HUES64 (cell line): ENCODE measurements at regions not wholly inside any gene's neighbourhood (a gene's known extent, or its start where the extent isn't known, plus 50 kb on each side); places are given as distances from the start of the nearest gene placed in this dataset.
"Not testable (repeated sequence)": the region's sequence is repeated elsewhere in the genome, so short reads cannot be mapped to it uniquely, and the experiment has no call there.

Experiments
- H3K27ac ChIP-seq: 2 replicates; pipeline ENCODE4 v1.7.0; 2013; ENCODE audit warnings: low read depth, low read length, inconsistent platforms
- H3K27me3 ChIP-seq: 2 replicates; pipeline ENCODE4 v1.6.1; 2013; ENCODE audit warnings: mild to moderate bottlenecking, low read length; ENCODE audit not compliant: insufficient read depth
- H3K36me3 ChIP-seq: 2 replicates; pipeline ENCODE4 v1.6.1; 2013; ENCODE audit warnings: mild to moderate bottlenecking, low read length; ENCODE audit not compliant: insufficient read depth
- H3K4me1 ChIP-seq: 2 replicates; pipeline ENCODE4 v1.6.1; 2013; ENCODE audit warnings: mild to moderate bottlenecking, low read length, moderate library complexity; ENCODE audit not compliant: insufficient read depth
- H3K4me3 ChIP-seq: 2 replicates; pipeline ENCODE4 v1.5.1; 2013; ENCODE audit warnings: mild to moderate bottlenecking, low read length, moderate library complexity
- H3K9ac ChIP-seq: 2 replicates; pipeline ENCODE4 v1.6.1; 2013; ENCODE audit warnings: mild to moderate bottlenecking, low read depth, low read length
- H3K9me3 ChIP-seq: 2 replicates; pipeline ENCODE4 v1.6.1; 2013; ENCODE audit warnings: low read depth, low read length; ENCODE audit not compliant: insufficient read depth
- WGBS: fragments of 150-250, 120-280 bp; methylation state at CpG from one replicate; pipeline ENCODE4 v1.1.7; 2013; ENCODE audit warnings: missing lambda C conversion rate; 5-methylcytosine and 5-hydroxymethylcytosine counted together

DNA sequence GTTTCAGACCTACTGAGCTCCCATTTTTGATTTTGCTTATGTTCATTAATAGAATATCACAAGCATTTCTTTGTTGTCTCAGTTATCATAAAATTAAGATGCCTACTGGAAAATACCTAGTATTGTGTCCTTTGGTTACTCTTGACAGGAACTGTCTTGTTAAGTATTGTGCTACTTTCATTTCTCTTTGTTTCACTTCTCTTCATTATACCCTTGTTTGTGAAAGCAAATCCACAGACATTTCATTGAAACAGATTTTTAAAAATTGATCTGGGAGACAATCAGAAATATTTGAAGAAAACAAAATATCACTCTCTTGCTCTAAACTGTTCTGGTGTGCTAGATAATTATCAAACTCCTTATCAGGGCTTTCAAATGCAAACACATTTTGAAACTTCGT, 290.5 kb upstream of the EYS start:
- Histone ChIP-seq H3K9ac (no peak overlapping the region), H3K27me3 (no peaks in the 10 kb centered on the region), H3K9me3 (no peaks in the 10 kb centered on the region; the same call in 1 of the 2 replicates), H3K4me1 (no peaks in the 10 kb centered on the region), H3K36me3 (no peaks in the 10 kb centered on the region), H3K27ac (no peak overlapping the region), H3K4me3 (no peak overlapping the region)
- WGBS: no CpG with 5 or more reads among the region's 1 CpG

DNA sequence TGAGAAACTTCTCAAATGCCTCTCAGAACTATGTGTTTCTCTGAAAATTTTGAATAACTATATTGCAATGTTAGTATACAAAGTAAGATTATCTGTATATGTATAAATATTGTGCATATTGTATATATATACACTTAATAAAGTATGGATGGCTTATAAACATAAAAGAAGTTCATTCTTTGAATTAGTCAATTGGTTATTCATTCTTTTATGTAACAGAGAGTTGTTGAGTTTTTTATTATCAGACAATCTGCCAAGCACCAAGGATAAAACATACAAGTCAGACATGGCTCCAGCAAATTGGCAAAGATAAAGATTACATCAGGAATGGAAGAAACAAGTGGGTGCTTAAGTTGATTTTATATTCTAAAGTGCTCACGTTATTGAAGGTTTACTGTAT, 289.1 kb upstream of the EYS start:
- Histone ChIP-seq H3K9ac (no peak overlapping the region), H3K27ac (no peak overlapping the region), H3K4me3 (no peak overlapping the region), H3K9me3 (no peaks in the 10 kb centered on the region; the same call in 1 of the 2 replicates), H3K4me1 (no peaks in the 10 kb centered on the region), H3K27me3 (no peaks in the 10 kb centered on the region), H3K36me3 (no peaks in the 10 kb centered on the region)
- WGBS: 100% methylated on average over 1 of the region's 1 CpG

DNA sequence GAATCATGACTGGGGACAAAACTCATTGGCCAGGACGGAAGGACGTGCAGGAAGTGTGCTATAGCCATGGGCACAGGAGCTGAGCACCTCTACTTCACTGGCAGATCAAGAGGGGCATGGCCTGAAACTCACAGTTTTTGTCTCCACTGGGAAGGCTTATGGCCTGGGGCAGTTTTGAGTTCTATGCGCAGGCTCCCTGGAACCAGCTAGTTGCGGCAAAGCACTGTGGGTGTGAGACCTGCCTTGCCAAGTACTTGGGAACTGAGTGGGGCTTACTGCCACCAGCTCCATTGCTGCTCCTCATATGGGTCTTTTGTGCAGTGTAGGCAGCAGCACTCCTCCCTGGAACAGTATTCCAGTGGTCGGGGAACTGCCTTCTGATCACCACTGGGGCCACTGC, 282.6 kb upstream of the EYS start:
- no peaks in the 10 kb centered on the region for H3K9me3 ChIP-seq
- no peaks in the 10 kb centered on the region for H3K36me3 ChIP-seq
- H3K9ac ChIP-seq: no peak overlapping the region
- 94% methylated on average over 5 of the region's 5 CpGs for WGBS
- no peaks in the 10 kb centered on the region for H3K27me3 ChIP-seq
- H3K4me3 ChIP-seq: no peak overlapping the region
- H3K4me1 ChIP-seq: no peaks in the 10 kb centered on the region
- H3K27ac ChIP-seq: no peak overlapping the region

DNA sequence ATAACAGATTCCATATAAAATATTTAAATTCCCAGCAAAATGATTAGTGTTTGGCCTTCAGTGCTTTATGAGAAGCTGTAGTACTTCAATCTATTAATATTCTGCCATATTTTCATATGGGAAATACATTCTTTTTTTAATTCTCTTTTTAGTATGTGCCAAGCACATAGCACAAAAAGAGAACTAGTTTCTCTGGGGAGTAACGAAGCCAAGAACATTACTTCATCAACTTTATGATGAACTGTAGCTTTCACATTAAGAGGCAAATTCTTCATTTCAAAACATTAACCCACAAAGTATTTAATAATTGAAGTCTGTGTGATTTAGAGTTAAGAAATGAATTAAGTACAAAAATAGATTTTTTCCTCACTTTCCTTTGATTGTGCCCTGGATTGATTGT, 281.0 kb upstream of the EYS start:
- WGBS: 100% methylated on average over 1 of the region's 1 CpG
- no peak overlapping the region for H3K27ac ChIP-seq
- no peak overlapping the region for H3K4me3 ChIP-seq
- no peaks in the 10 kb centered on the region for H3K4me1 ChIP-seq
- no peaks in the 10 kb centered on the region for H3K9me3 ChIP-seq
- no peak overlapping the region for H3K9ac ChIP-seq
- H3K36me3 ChIP-seq: no peaks in the 10 kb centered on the region
- no peaks in the 10 kb centered on the region for H3K27me3 ChIP-seq

DNA sequence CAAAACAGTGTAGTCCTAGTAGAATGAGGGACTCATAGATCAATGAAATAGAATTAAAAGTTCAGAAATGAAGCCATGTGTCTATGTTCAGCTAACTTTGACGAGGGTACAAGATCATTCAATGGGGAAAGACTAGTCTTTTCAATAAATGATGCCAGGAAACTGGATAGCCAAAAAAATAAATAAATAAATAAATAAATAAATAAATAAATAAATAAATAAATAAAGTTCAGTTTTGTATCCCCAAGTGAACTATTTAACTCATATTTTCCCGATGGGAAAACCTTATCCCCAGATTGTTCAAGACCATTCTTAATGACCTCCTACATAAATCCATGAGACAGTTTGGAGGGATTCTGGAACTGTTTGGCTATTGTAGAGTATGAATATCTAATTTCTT, 277.1 kb upstream of the EYS start:
- H3K36me3 ChIP-seq: no peaks in the 10 kb centered on the region
- H3K4me1 ChIP-seq: no peaks in the 10 kb centered on the region
- H3K4me3 ChIP-seq: no peak overlapping the region
- no peaks in the 10 kb centered on the region for H3K9me3 ChIP-seq
- 95% methylated on average over 1 of the region's 2 CpGs for WGBS
- no peak overlapping the region for H3K9ac ChIP-seq
- H3K27ac ChIP-seq: no peak overlapping the region
- no peaks in the 10 kb centered on the region for H3K27me3 ChIP-seq

DNA sequence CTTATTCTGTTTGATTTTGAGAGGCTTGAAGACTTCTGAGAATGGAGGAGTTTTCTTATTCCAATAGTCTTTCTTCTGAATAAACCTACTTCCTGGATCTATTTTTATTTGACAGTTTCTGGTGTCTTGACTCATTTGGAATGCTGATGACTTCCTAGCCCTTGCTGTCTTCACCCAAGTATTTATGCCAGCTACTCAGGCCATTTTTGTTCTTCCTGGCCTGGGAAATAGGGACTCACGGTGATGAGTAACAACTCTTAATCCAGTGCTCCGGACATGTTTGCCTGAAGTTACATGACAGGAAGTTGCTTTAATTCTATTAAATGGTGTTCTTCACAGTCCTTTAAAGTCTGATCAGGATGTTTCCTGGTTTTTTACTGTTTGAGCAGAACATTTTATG, 272.1 kb upstream of the EYS start:
- Histone ChIP-seq H3K4me3 (no peak overlapping the region), H3K9me3 (no peaks in the 10 kb centered on the region), H3K27ac (no peak overlapping the region), H3K4me1 (no peaks in the 10 kb centered on the region), H3K27me3 (no peaks in the 10 kb centered on the region), H3K36me3 (no peaks in the 10 kb centered on the region), H3K9ac (no peak overlapping the region)
- WGBS: 97% methylated on average over 2 of the region's 2 CpGs

DNA sequence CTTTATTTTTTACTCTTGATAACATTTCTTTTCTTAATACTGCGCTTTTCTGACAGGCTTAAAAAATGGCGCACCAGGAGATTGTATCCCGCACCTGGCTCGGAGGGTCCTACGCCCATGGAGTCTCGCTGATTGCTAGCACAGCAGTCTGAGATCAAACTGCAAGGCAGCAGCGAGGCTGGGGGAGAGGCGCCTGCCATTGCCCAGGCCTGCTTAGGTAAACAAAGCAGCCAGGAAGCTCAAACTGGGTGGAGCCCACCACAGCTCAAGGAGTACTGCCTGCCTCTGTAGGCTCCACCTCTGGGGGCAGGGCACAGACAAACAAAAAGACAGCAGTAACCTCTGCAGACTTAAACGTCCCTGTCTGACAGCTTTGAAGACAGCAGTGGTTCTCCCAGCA, 264.2 kb upstream of the EYS start:
- 91% methylated on average over 8 of the region's 9 CpGs for WGBS
- not testable (repeated sequence) for H3K36me3 ChIP-seq, H3K9me3 ChIP-seq, H3K4me3 ChIP-seq, H3K27ac ChIP-seq, H3K27me3 ChIP-seq, H3K4me1 ChIP-seq, H3K9ac ChIP-seq

DNA sequence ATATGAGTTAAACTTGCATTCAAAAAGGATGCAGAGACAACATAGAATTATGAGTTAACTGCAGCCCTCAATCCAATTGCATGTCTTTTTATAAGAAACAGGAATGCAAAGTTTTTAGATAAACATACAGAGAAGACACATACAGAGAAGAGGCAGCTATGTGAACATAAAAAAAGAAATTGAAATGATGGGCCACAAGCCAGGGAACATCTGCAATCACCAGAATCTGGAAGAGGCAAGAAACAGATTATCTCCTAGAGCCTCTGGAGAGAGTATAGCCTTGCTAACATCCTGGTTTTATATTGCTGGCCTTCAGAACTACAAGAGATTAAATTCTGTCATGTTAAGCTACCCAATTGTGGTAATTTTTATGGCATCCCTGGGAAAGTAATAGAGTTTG, 257.2 kb upstream of the EYS start:
- H3K9me3 ChIP-seq: no peaks in the 10 kb centered on the region
- no peaks in the 10 kb centered on the region for H3K27me3 ChIP-seq
- H3K36me3 ChIP-seq: no peaks in the 10 kb centered on the region
- no peak overlapping the region for H3K4me3 ChIP-seq
- H3K27ac ChIP-seq: no peak overlapping the region
- H3K9ac ChIP-seq: no peak overlapping the region
- no peaks in the 10 kb centered on the region for H3K4me1 ChIP-seq

DNA sequence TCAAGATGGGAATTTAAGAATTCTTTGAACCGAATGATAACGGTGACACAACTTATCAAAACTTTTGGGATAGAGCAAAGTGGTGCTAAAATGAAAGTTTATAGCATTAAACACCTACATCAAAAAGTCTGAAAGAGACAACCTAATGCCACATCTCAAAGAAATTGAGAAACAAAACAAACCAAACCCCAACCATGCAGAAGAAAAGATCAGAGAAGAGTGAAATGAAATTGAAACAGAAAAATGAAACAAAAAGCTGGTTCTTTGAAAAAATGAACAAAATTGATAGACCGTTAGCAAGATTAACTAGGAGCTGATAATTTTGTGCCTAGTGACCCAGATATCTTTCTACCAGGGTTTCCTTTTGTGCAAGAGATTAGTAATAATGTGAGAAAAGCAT, 248.0 kb upstream of the EYS start:
- Histone ChIP-seq H3K4me3 (no peak overlapping the region), H3K27me3 (no peaks in the 10 kb centered on the region), H3K9me3 (no peaks in the 10 kb centered on the region), H3K36me3 (no peaks in the 10 kb centered on the region), H3K9ac (no peak overlapping the region), H3K4me1 (no peaks in the 10 kb centered on the region), H3K27ac (no peak overlapping the region)
- WGBS: 85% methylated on average over 1 of the region's 3 CpGs

DNA sequence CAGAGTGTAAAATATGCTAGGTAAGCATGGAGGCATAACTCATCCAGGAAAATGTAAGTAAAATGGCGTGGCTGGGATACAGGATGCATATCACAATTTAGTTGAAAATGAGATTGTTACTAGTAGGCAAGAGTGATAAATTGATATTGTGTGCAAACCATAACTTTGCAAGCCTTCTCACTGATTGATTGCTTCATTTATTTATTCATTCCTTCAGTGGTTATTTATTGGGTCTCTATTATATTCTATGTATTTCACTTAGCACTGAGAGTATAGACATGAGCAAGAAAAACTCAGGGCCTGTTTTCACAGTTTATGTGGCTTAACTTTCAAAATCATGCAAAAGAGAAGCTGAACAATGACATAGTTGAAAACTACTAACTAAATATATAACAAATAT, 241.0 kb upstream of the EYS start:
- Histone ChIP-seq H3K4me1 (no peaks in the 10 kb centered on the region), H3K36me3 (no peaks in the 10 kb centered on the region), H3K27ac (no peak overlapping the region), H3K4me3 (no peak overlapping the region), H3K9me3 (no peaks in the 10 kb centered on the region), H3K9ac (no peak overlapping the region), H3K27me3 (no peaks in the 10 kb centered on the region)
- WGBS: 98% methylated on average over 1 of the region's 1 CpG

DNA sequence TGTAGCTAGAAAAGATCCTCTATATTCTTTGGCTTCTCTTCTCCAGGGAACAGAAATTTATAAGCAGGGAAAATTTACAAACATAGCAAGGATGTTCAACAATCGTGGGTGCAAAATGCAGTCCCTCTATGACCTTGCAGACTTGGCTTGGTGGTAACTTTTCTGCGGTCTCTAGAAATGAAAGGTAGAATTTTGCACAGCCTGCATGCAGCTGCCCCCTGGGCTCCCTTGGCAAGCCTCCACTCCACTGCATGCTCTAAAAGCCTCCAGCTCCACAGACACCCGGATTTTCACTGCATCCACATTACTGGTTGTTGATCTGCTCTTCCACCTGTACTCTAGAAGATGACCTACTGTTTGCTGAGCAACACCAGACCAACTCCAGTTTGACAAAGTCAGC, 236.5 kb upstream of the EYS start:
- Histone ChIP-seq H3K4me1 (no peaks in the 10 kb centered on the region), H3K27me3 (no peaks in the 10 kb centered on the region), H3K9ac (no peak overlapping the region), H3K4me3 (no peak overlapping the region), H3K27ac (no peak overlapping the region), H3K9me3 (peaks cover 12% of the 10 kb centered on the region), H3K36me3 (no peaks in the 10 kb centered on the region)
- WGBS: 95% methylated on average over 3 of the region's 3 CpGs

DNA sequence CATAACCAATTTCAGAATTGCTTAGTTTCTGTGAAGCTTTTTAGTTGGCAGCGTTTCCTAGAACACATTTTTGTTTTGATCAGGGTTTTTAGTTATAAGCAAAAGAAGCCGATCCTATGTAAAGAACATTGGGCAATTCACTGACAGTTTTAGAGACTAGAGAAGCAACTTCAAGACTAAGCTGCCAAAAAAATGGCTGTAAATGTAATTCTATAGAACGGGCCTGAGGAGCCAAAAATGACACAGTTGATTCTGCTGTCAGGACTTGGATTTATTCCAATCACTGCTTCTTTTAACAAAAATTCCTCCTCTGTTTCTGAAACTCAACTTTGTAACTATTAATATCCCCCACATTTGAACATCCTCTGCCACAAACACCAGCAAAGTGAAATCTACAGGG, 236.0 kb upstream of the EYS start:
- peaks cover 12% of the 10 kb centered on the region for H3K9me3 ChIP-seq
- H3K27ac ChIP-seq: no peak overlapping the region
- H3K27me3 ChIP-seq: no peaks in the 10 kb centered on the region
- WGBS: 96% methylated on average over 3 of the region's 3 CpGs
- no peaks in the 10 kb centered on the region for H3K36me3 ChIP-seq
- H3K4me1 ChIP-seq: no peaks in the 10 kb centered on the region
- no peak overlapping the region for H3K9ac ChIP-seq
- no peak overlapping the region for H3K4me3 ChIP-seq
